Upper lobe of right lung (tissue), 1 donor: ENCODE measurements at regions not wholly inside any gene's neighbourhood (a gene's known extent, or its start where the extent isn't known, plus 50 kb on each side); places are given as distances from the start of the nearest gene placed in this dataset.

ENCODE experiments used
- ATAC-seq: fragments of 200-7000 bp; cut with Tn5 transposase; one replicate; pipeline ENCODE4 v1.9.1; 2020; ENCODE audit warnings: mild to moderate bottlenecking, moderate library complexity
- DNase-seq: peaks from one replicate; pipeline ENCODE4 v3.0.0-alpha.2; 2020
- H3K27ac ChIP-seq: fragments of 200-600 bp; one replicate; pipeline ENCODE4 v1.8.0; 2022
- H3K27me3 ChIP-seq: fragments of 200-600 bp; one replicate; pipeline ENCODE4 v1.8.0; 2022; ENCODE audit warnings: mild to moderate bottlenecking
- H3K36me3 ChIP-seq: fragments of 200-600 bp; one replicate; pipeline ENCODE4 v1.8.0; 2022
- H3K4me1 ChIP-seq: fragments of 200-600 bp; one replicate; pipeline ENCODE4 v1.8.0; 2022
- H3K4me3 ChIP-seq: fragments of 200-600 bp; one replicate; pipeline ENCODE4 v1.8.0; 2022; ENCODE audit warnings: mild to moderate bottlenecking
- H3K9me3 ChIP-seq: fragments of 200-600 bp; one replicate; pipeline ENCODE4 v1.8.0; 2022
- CTCF ChIP-seq: fragments of 200-600 bp; IDR thresholded peaks from one replicate; pipeline ENCODE4 v1.8.0; 2022; ENCODE audit warnings: antibody characterized with exemption
- intact Hi-C: fragments of 100-400 bp; cut with DNase I; formaldehyde crosslinking; loops from one replicate; pipeline ENCODE4 v1.11.0; 2022
- donor health status: DM: no; HTN: yes; CAD: no; lungs with severe emphysema.

GRCh38 chr2:120650022-120650644 lies 85.5 kb upstream of the GLI2 start:
- no peak overlapping the region for H3K4me3 ChIP-seq
- intact Hi-C loops: no loop called here
- H3K36me3 ChIP-seq: no peaks in the 10 kb centered on the region
- no peak for TF ChIP-seq CTCF
- ATAC-seq: no peak
- H3K27me3 ChIP-seq: no peaks in the 10 kb centered on the region
- H3K4me1 ChIP-seq: no peaks in the 10 kb centered on the region
- DNase-seq: no peak
- H3K27ac ChIP-seq: no peak overlapping the region
- H3K9me3 ChIP-seq: peaks cover 7% of the 10 kb centered on the region

- H3K27ac ChIP-seq: no peak overlapping the region
- ATAC-seq (no peak), DNase-seq (no peak)
- intact Hi-C loops: no loop called here
- peaks cover 7% of the 10 kb centered on the region for H3K9me3 ChIP-seq
- no peaks in the 10 kb centered on the region for H3K4me1 ChIP-seq
- TF ChIP-seq CTCF: no peak
- no peak overlapping the region for H3K4me3 ChIP-seq
- no peaks in the 10 kb centered on the region for H3K36me3 ChIP-seq
- H3K27me3 ChIP-seq: no peaks in the 10 kb centered on the region
Observed at GRCh38 chr2:120651818-120652217, 83.8 kb upstream of the GLI2 start.

- intact Hi-C loops: no loop called here
- H3K36me3 ChIP-seq: no peaks in the 10 kb centered on the region
- H3K9me3 ChIP-seq: peaks cover 7% of the 10 kb centered on the region
- no peak overlapping the region for H3K4me3 ChIP-seq
- no peaks in the 10 kb centered on the region for H3K27me3 ChIP-seq
- H3K27ac ChIP-seq: no peak overlapping the region
- ATAC-seq: no peak
- no peaks in the 10 kb centered on the region for H3K4me1 ChIP-seq
- no peak for TF ChIP-seq CTCF
- DNase-seq: no peak
Observed at GRCh38 chr2:120653046-120653445, 82.6 kb upstream of the GLI2 start.

- Histone ChIP-seq H3K27me3 (no peaks in the 10 kb centered on the region), H3K4me3 (no peak overlapping the region), H3K9me3 (peaks cover 7% of the 10 kb centered on the region), H3K27ac (no peak overlapping the region), H3K4me1 (no peaks in the 10 kb centered on the region), H3K36me3 (no peaks in the 10 kb centered on the region)
- intact Hi-C loops: no loop called here
- ATAC-seq: no peak
- no peak for DNase-seq
- TF ChIP-seq CTCF: no peak
Observed at GRCh38 chr2:120653871-120654270, 81.8 kb upstream of the GLI2 start.

- no peaks in the 10 kb centered on the region for H3K36me3 ChIP-seq
- intact Hi-C loops: no loop called here
- H3K27ac ChIP-seq: no peak overlapping the region
- H3K4me3 ChIP-seq: no peak overlapping the region
- no peaks in the 10 kb centered on the region for H3K4me1 ChIP-seq
- DNase-seq (no peak), ATAC-seq (peak; percentile 47)
- H3K9me3 ChIP-seq: peaks cover 7% of the 10 kb centered on the region
- no peaks in the 10 kb centered on the region for H3K27me3 ChIP-seq
- no peak for TF ChIP-seq CTCF
Observed at GRCh38 chr2:120654381-120655134, 81.1 kb upstream of the GLI2 start.
